Body of pancreas (tissue), 4 donors: ENCODE measurements at regions not wholly inside any gene's neighbourhood (a gene's known extent, or its start where the extent isn't known, plus 50 kb on each side); places are given as distances from the start of the nearest gene placed in this dataset.
A peak's percentile ranks its signal among the peaks of the same experiment; 100 is the strongest.

ENCODE experiments used
- ATAC-seq: fragments of 150-250 bp; one replicate; pipeline ENCODE4 v1.9.1; 2016
- DNase-seq, 4 donors: peaks; one replicate each; pipeline ENCODE4 v3.0.0-alpha.2; 2019
- H3K27ac ChIP-seq, 4 donors: fragments of 200-600 bp; sonication (generic); 1 replicate in 3 of 4; 2 replicates in 1 of 4; pipeline versions ENCODE4 v1.5.1 to v1.6.1; 2016 to 2019; ENCODE audit warnings: mild to moderate bottlenecking in 1 of 4, mixed read lengths in 1 of 4, moderate library complexity in 1 of 4
- H3K27me3 ChIP-seq, 2 donors: fragments of 200-600 bp; sonication (generic); one replicate each; pipeline ENCODE4 v1.6.0; 2016; ENCODE audit warnings: mild to moderate bottlenecking in 1 of 2
- H3K36me3 ChIP-seq, 2 donors: fragments of 200-600 bp; sonication (generic); replicated peaks in 1 of 2; 2 replicates each; pipeline ENCODE4 v1.5.1; 2016; ENCODE audit warnings: low read depth in 2 of 2; ENCODE audit not compliant: insufficient read depth in 1 of 2
- H3K4me1 ChIP-seq: fragments of 200-600 bp; sonication (generic); one replicate; pipeline ENCODE4 v1.6.0; 2016
- H3K4me3 ChIP-seq, 2 donors: fragments of 200-600 bp; sonication (generic); 1 replicate in 1 of 2; 2 replicates in 1 of 2; pipeline ENCODE4 v1.5.1; 2016 to 2019
- H3K9me3 ChIP-seq, 3 donors: fragments of 200-600 bp; sonication (generic); 1 replicate in 2 of 3; 2 replicates in 1 of 3; pipeline ENCODE4 v1.5.1; 2016
- POLR2A ChIP-seq, 3 donors: fragments of 450-650 bp; IDR thresholded peaks; one replicate each; pipeline ENCODE4 v1.6.1; 2016; ENCODE audit warnings: antibody characterized with exemption in 3 of 3, mild to moderate bottlenecking in 2 of 3
- WGBS, 2 donors: methylation state at CpG; one replicate each; pipeline ENCODE4 v1.1.5; 2017; 5-methylcytosine and 5-hydroxymethylcytosine counted together
- intact Hi-C: fragments of 100-400 bp; cut with DNase I; formaldehyde crosslinking; loops from one replicate; pipeline ENCODE4 v1.15.1; 2023
- TF ChIP-seq, protein P1 (sequence below), 7 experiments: fragments of 450-650 bp in 4 of 7; fragments of 200-600 bp in 3 of 7; sonication (generic) in 3 of 7; IDR thresholded peaks; one replicate each; pipeline ENCODE4 v1.5.1; 2016 to 2019; ENCODE audit warnings: antibody characterized with exemption in 7 of 7

- Histone ChIP-seq H3K9me3 (no peaks in the 10 kb centered on the region), H3K4me3 (no peak overlapping the region), H3K36me3 (no peaks in the 10 kb centered on the region), H3K27me3 (no peaks in the 10 kb centered on the region), H3K4me1 (no peaks in the 10 kb centered on the region), H3K27ac (no peak overlapping the region)
- DNase-seq (peak; percentile 12 to 30 (median 20)), ATAC-seq (peak; percentile 64)
- TF ChIP-seq, protein P1, sequence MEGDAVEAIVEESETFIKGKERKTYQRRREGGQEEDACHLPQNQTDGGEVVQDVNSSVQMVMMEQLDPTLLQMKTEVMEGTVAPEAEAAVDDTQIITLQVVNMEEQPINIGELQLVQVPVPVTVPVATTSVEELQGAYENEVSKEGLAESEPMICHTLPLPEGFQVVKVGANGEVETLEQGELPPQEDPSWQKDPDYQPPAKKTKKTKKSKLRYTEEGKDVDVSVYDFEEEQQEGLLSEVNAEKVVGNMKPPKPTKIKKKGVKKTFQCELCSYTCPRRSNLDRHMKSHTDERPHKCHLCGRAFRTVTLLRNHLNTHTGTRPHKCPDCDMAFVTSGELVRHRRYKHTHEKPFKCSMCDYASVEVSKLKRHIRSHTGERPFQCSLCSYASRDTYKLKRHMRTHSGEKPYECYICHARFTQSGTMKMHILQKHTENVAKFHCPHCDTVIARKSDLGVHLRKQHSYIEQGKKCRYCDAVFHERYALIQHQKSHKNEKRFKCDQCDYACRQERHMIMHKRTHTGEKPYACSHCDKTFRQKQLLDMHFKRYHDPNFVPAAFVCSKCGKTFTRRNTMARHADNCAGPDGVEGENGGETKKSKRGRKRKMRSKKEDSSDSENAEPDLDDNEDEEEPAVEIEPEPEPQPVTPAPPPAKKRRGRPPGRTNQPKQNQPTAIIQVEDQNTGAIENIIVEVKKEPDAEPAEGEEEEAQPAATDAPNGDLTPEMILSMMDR (IDR thresholded peaks at IDR 0.05) = peak; percentile 54 to 70 (median 65)
- no peak for TF ChIP-seq POLR2A (IDR thresholded peaks at IDR 0.05)
- intact Hi-C loops = no loop called here
- WGBS, 2 donors = 8 to 13% methylated on average over 6 of the region's 6 CpGs
These were observed 506.9 kb upstream of the PCDH10 start for GRCh38 chr4:132642016-132642817.

- Histone ChIP-seq H3K4me3 (no peak overlapping the region), H3K4me1 (no peaks in the 10 kb centered on the region), H3K9me3 (no peaks in the 10 kb centered on the region), H3K27me3 (no peaks in the 10 kb centered on the region), H3K36me3 (no peaks in the 10 kb centered on the region), H3K27ac (no peak overlapping the region)
- ATAC-seq = no peak
- WGBS, 2 donors = 57 to 69% methylated on average over 2 of the region's 2 CpGs
- TF ChIP-seq, protein P1 (IDR thresholded peaks at IDR 0.05) = no peak
- no peak for TF ChIP-seq POLR2A (IDR thresholded peaks at IDR 0.05)
- intact Hi-C loops = no loop called here
- no peak for DNase-seq
These were observed 502.9 kb upstream of the PCDH10 start for GRCh38 chr4:132646186-132646585.

DNA sequence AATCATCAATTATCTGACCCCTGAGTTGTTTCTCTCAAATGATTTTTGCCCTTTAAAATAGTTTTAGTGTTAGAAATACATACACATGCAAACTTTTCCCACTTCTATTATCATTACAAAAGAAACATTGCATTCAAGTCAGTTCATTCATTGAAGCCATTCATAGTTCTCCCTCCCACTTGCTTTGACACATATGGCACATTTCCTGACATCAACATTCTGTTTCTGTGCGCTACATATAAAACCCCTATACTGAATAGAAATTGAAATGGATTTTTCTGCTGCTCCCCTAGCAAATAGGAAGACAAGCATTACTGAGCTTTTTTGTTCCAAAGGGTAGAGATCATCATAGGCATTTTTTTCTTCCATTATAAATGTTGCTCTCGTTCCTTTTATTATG lies 497.9 kb upstream of the PCDH10 start:
- no peak for DNase-seq
- intact Hi-C loops = no loop called here
- 83 to 86% methylated on average over 2 of the region's 2 CpGs for whole genome bisulfite sequencing, 2 donors
- Histone ChIP-seq H3K36me3 (no peaks in the 10 kb centered on the region), H3K9me3 (no peaks in the 10 kb centered on the region), H3K4me1 (no peaks in the 10 kb centered on the region), H3K27ac (no peak overlapping the region), H3K4me3 (no peak overlapping the region), H3K27me3 (no peaks in the 10 kb centered on the region)
- no peak for ATAC-seq
- TF ChIP-seq, protein P1 (IDR thresholded peaks at IDR 0.05) = no peak
- no peak for TF ChIP-seq POLR2A (IDR thresholded peaks at IDR 0.05)

- no peaks in the 10 kb centered on the region for H3K9me3 ChIP-seq
- TF ChIP-seq, protein P1 (IDR thresholded peaks at IDR 0.05) = no peak
- TF ChIP-seq POLR2A (IDR thresholded peaks at IDR 0.05) = no peak
- H3K27me3 ChIP-seq = no peaks in the 10 kb centered on the region
- intact Hi-C loops = no loop called here
- ATAC-seq (no peak), DNase-seq (no peak)
- no peaks in the 10 kb centered on the region for H3K4me1 ChIP-seq
- H3K4me3 ChIP-seq = no peak overlapping the region
- 18 to 30% methylated on average over 1 of the region's 1 CpG for WGBS, 2 donors
- H3K36me3 ChIP-seq = no peaks in the 10 kb centered on the region
- H3K27ac ChIP-seq = no peak overlapping the region
These were observed 488.9 kb upstream of the PCDH10 start for GRCh38 chr4:132660181-132660580.

DNA sequence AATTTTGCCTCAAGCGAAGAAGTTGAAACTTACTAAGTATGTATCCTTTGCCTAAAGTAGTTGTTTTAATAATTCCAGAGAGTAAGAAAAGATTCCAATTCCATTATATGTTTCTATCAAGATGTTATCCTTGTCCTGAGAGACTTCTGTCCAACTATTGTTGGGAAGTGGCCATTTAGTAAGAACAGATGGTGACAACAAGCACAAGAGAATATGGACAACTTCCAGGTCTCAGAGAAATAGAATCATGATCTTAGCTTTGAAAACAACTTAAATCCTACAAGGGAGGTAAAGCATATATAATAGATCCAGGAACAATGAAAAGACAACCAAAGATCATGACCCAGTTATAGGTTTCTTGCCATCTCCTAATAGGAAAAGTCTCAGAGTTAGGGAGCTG lies 486.6 kb upstream of the PCDH10 start:
- ATAC-seq (no peak), DNase-seq (no peak)
- Histone ChIP-seq H3K9me3 (no peaks in the 10 kb centered on the region), H3K4me1 (no peaks in the 10 kb centered on the region), H3K36me3 (no peaks in the 10 kb centered on the region), H3K27me3 (no peaks in the 10 kb centered on the region), H3K4me3 (no peak overlapping the region), H3K27ac (no peak overlapping the region)
- WGBS, 2 donors = 82 to 88% methylated on average over 1 of the region's 1 CpG
- intact Hi-C loops = no loop called here
- no peak for TF ChIP-seq POLR2A (IDR thresholded peaks at IDR 0.05)
- TF ChIP-seq, protein P1 (IDR thresholded peaks at IDR 0.05) = no peak
